ENCODE measurements at regions not wholly inside any gene's neighbourhood (a gene's known extent, or its start where the extent isn't known, plus 50 kb on each side); places are given as distances from the start of the nearest gene placed in this dataset.

GRCh38 chr1:51044834-51045233 lies 57.2 kb upstream of the C1orf185 start:
- no peak overlapping the region for H2BK120ac ChIP-seq (replicated peaks; ENCODE audit: low read depth, low read length)
- H3K4me1 ChIP-seq (replicated peaks in 1 of 4; ENCODE audit: control insufficient read depth in 3 of 4, insufficient read depth in 4 of 4, low read length in 3 of 4), result no peaks in the 10 kb centered on the region
- H4K20me1 ChIP-seq (replicated peaks in 1 of 2; ENCODE audit: control insufficient read depth in 1 of 2, insufficient read depth in 2 of 2, low read length in 2 of 2), result no peaks in the 10 kb centered on the region
- no peaks in the 10 kb centered on the region for H3K36me3 ChIP-seq (ENCODE audit: control insufficient read depth in 2 of 4, insufficient read depth in 4 of 4, low read length in 3 of 4)
- ChIA-PET CTCF (ENCODE audit: partially characterized antibody) (interaction anchor here (0.6 to 1.9 kb wide), 2 partner anchors 271 to 296 kb away, joined by 3 to 5 read pairs; no protein-coding TSS in a partner anchor), POLR2A (ENCODE audit: partially characterized antibody) (no interaction called here)
- no peak overlapping the region for H2BK20ac ChIP-seq (ENCODE audit: low read length)
- H3K79me2 ChIP-seq (ENCODE audit: control insufficient read depth in 1 of 2, insufficient read depth in 2 of 2, low read length in 2 of 2), result no peaks in the 10 kb centered on the region
- H3K23me2 ChIP-seq (ENCODE audit: low read depth, low read length), result no peaks in the 10 kb centered on the region
- no peaks in the 10 kb centered on the region for H3K79me1 ChIP-seq (ENCODE audit: low read depth, low read length)
- H3K14ac ChIP-seq (ENCODE audit: insufficient read length), result no peak overlapping the region
- H2AFZ ChIP-seq (ENCODE audit: low read length), result no peak overlapping the region
- H3K9ac ChIP-seq (replicated peaks in 1 of 4; ENCODE audit: extremely low read depth in 1 of 4, low read depth in 3 of 4, low read length in 3 of 4), result no peak overlapping the region
- H4K8ac ChIP-seq (ENCODE audit: extremely low read depth, insufficient read depth, low read length), result no peak overlapping the region
- no peak overlapping the region for H3K4ac ChIP-seq (replicated peaks; ENCODE audit: insufficient read length, low read depth, low read length)
- no peak overlapping the region for H2BK15ac ChIP-seq (ENCODE audit: low read length)
- no peak for DNase-seq (ENCODE audit: low read depth in 1 of 2, low spot score in 2 of 2)
- H3K23ac ChIP-seq (ENCODE audit: insufficient read length), result no peak overlapping the region
- H3K9me3 ChIP-seq (ENCODE audit: insufficient read depth in 2 of 2, low read depth in 1 of 2, low read length in 1 of 2), result no peaks in the 10 kb centered on the region; a peak in 1 of 4 replicates
- 94% methylated on average over 4 of the region's 4 CpGs; no CpG with 5 or more reads in 1 of the 2 experiments for WGBS, 2 experiments (ENCODE audit: extremely low coverage in 1 of 2, insufficient coverage in 1 of 2, insufficient read length in 1 of 2, insufficient replicate concordance in 2 of 2, low coverage in 1 of 2, low lambda C conversion rate in 2 of 2, missing lambda C conversion rate in 1 of 2)
- no peaks in the 10 kb centered on the region for H3K27me3 ChIP-seq (replicated peaks in 1 of 4; ENCODE audit: control insufficient read depth in 3 of 4, extremely low read depth in 1 of 4, insufficient read depth in 3 of 4, low read length in 3 of 4)
- H4K91ac ChIP-seq (replicated peaks; ENCODE audit: insufficient read length, low read length), result no peak overlapping the region
- H2AK5ac ChIP-seq (ENCODE audit: low read depth, low read length), result no peak overlapping the region
- no peak overlapping the region for H3K4me2 ChIP-seq (ENCODE audit: insufficient read depth in 1 of 2, low read depth in 2 of 2, low read length in 2 of 2)
- H3K27ac ChIP-seq (ENCODE audit: low read depth, low read length), result no peak overlapping the region
- no peak overlapping the region for H2BK12ac ChIP-seq (ENCODE audit: low read depth, low read length)
- no peak overlapping the region for H3K4me3 ChIP-seq (ENCODE audit: extremely low read depth in 1 of 4, insufficient read depth in 2 of 4, low read depth in 3 of 4, low read length in 4 of 4)
- no peak overlapping the region for H4K5ac ChIP-seq (ENCODE audit: insufficient read length, low read depth, low read length)
- H2BK5ac ChIP-seq (ENCODE audit: low read depth, low read length), result no peak overlapping the region
- FAIRE-seq, result no peak
- no peak overlapping the region for H3K56ac ChIP-seq (replicated peaks; ENCODE audit: insufficient read length, low read depth, low read length)
- no peak overlapping the region for H3K18ac ChIP-seq (ENCODE audit: extremely low read depth, low read length)
- TF ChIP-seq ASH2L (IDR thresholded peaks at IDR 0.05; ENCODE audit: low read length) (no peak), RAD21 (IDR thresholded peaks at IDR 0.05 in 1 of 2, conservative IDR thresholded peaks at IDR 0.05 in 1 of 2; ENCODE audit: low read depth in 2 of 2, low read length in 2 of 2) (no peak), RNF2 (IDR thresholded peaks at IDR 0.05; ENCODE audit: borderline replicate concordance, low read depth, low read length, missing control alignments, poor library complexity, severe bottlenecking) (no peak), TBP (IDR thresholded peaks at IDR 0.05; ENCODE audit: low read depth, low read length) (no peak), SIN3A (conservative IDR thresholded peaks at IDR 0.05 in 1 of 2, IDR thresholded peaks at IDR 0.05 in 1 of 2; ENCODE audit: low read depth in 1 of 2, low read length in 2 of 2) (no peak), POLR2A (IDR thresholded peaks at IDR 0.05; ENCODE audit: control extremely low read depth in 1 of 2, low read depth in 2 of 2, low read length in 2 of 2) (no peak), CREB1 (IDR thresholded peaks at IDR 0.05) (no peak), KDM1A (IDR thresholded peaks at IDR 0.05; ENCODE audit: borderline replicate concordance, low read length) (no peak), SAP30 (IDR thresholded peaks at IDR 0.05; ENCODE audit: insufficient read depth, insufficient replicate concordance, low read length) (no peak), KDM5A (IDR thresholded peaks at IDR 0.05; ENCODE audit: low read length) (no peak), HDAC2 (IDR thresholded peaks at IDR 0.05; ENCODE audit: borderline replicate concordance in 1 of 2, low read depth in 2 of 2, low read length in 2 of 2) (no peak), EP300 (IDR thresholded peaks at IDR 0.05; ENCODE audit: borderline replicate concordance in 1 of 2, low read depth in 2 of 2, low read length in 2 of 2) (no peak), GABPA (IDR thresholded peaks at IDR 0.05; ENCODE audit: borderline replicate concordance, insufficient read depth, low read length) (no peak), BACH1 (IDR thresholded peaks at IDR 0.05; ENCODE audit: low read length) (no peak)

Data from H1 (cell line).